ENCODE measurements at regions not wholly inside any gene's neighbourhood (a gene's known extent, or its start where the extent isn't known, plus 50 kb on each side); places are given as distances from the start of the nearest gene placed in this dataset.

- no peak for TF ChIP-seq POLR2A (IDR thresholded peaks at IDR 0.05)
- TF ChIP-seq CTCF (IDR thresholded peaks at IDR 0.05): no peak
These were observed 75.1 kb upstream of the TBC1D5 start for GRCh38 chr3:17817545-17817944.

Measured in suprapubic skin (tissue), 3 donors.